Tibial artery (tissue), 4 donors: ENCODE measurements at regions not wholly inside any gene's neighbourhood (a gene's known extent, or its start where the extent isn't known, plus 50 kb on each side); places are given as distances from the start of the nearest gene placed in this dataset.
A peak's percentile ranks its signal among the peaks of the same experiment; 100 is the strongest.
"Not testable (repeated sequence)": the region's sequence is repeated elsewhere in the genome, so short reads cannot be mapped to it uniquely, and the experiment has no call there.

Experiments used
- DNase-seq, 2 donors: peaks; one replicate each; pipeline ENCODE4 v3.0.0-alpha.2; 2019
- H3K27ac ChIP-seq, 2 donors: fragments of 200-600 bp; sonication (generic) in 1 of 2; 1 replicate in 1 of 2; 2 replicates in 1 of 2; pipeline ENCODE4 v1.5.1; 2018 to 2019; ENCODE audit warnings: mild to moderate bottlenecking in 1 of 2
- H3K27me3 ChIP-seq, 2 donors: fragments of 200-600 bp; sonication (generic) in 1 of 2; one replicate each; pipeline versions ENCODE4 v1.5.1 to v1.6.0; 2016 to 2019
- H3K36me3 ChIP-seq, 3 donors: fragments of 200-600 bp; sonication (generic) in 2 of 3; one replicate each; pipeline ENCODE4 v1.5.1; 2016 to 2019; ENCODE audit warnings: mild to moderate bottlenecking in 2 of 3
- H3K4me1 ChIP-seq, 4 donors: fragments of 200-600 bp; sonication (generic) in 2 of 4; 1 replicate in 3 of 4; 2 replicates in 1 of 4; pipeline ENCODE4 v1.5.1; 2016 to 2019
- H3K4me3 ChIP-seq, 2 donors: fragments of 200-600 bp; sonication (generic) in 1 of 2; 1 replicate in 1 of 2; 2 replicates in 1 of 2; pipeline ENCODE4 v1.5.1; 2018 to 2019; ENCODE audit warnings: mild to moderate bottlenecking in 2 of 2
- H3K9me3 ChIP-seq, 3 donors: fragments of 200-600 bp; sonication (generic) in 1 of 3; one replicate each; pipeline ENCODE4 v1.5.1; 2016 to 2019
- intact Hi-C: fragments of 100-400 bp; cut with DNase I; formaldehyde crosslinking; loops from one replicate; pipeline ENCODE4 v1.15.0; 2023; ENCODE audit warnings: low total_unique reads
- TF ChIP-seq, protein P1 (sequence below), 2 experiments: fragments of 200-600 bp in 1 of 2; fragments of 450-650 bp in 1 of 2; IDR thresholded peaks; one replicate each; pipeline ENCODE4 v1.5.1; 2017 to 2019; ENCODE audit warnings: antibody characterized with exemption in 2 of 2, mild to moderate bottlenecking in 1 of 2, moderate library complexity in 1 of 2

DNA sequence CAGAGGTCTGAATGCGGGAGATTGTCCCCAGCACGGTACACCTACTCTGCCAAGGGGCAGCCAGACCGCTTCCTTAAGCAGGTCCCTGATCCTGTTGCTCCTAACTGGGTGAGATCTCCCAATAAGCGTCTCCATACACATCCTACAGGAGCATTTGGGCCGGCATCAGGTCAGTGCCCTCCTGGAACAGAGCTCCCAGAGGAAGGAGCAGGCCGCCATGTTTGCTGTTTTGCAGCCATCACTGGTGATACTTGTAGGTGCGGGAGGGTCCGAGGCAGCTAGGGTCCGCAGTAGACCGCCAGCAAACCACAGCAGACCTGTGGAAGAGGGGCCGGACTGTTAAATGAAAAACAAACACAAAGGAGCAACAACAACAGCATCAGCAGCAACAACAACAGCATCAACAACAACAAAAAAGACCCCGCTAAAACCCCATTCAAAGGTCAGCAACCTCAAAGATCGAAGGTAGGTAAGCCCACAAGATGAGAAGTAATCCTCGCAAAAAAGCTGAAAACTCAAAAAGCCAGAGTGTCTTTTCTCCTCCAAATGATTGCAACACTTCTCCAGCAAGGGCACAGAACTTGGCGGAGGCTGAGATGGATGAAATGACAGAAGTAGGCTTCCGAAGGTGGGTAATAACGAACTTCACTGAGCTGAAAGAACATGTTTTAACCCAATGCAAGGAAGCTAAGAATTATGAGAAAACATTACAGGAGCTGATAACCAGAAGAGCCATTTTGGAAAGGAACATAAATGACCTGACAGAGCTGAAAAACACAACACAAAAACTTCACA, 79.0 kb upstream of the CDH7 start:
- DNase-seq, result peak in 1 of 2 donors; percentile 19
- Histone ChIP-seq H3K27me3 (no peaks in the 10 kb centered on the region), H3K27ac (no peak overlapping the region), H3K9me3 (no peaks in the 10 kb centered on the region), H3K4me1 (no peaks in the 10 kb centered on the region), H3K4me3 (no peak overlapping the region), H3K36me3 (no peaks in the 10 kb centered on the region)
- TF ChIP-seq, protein P1, sequence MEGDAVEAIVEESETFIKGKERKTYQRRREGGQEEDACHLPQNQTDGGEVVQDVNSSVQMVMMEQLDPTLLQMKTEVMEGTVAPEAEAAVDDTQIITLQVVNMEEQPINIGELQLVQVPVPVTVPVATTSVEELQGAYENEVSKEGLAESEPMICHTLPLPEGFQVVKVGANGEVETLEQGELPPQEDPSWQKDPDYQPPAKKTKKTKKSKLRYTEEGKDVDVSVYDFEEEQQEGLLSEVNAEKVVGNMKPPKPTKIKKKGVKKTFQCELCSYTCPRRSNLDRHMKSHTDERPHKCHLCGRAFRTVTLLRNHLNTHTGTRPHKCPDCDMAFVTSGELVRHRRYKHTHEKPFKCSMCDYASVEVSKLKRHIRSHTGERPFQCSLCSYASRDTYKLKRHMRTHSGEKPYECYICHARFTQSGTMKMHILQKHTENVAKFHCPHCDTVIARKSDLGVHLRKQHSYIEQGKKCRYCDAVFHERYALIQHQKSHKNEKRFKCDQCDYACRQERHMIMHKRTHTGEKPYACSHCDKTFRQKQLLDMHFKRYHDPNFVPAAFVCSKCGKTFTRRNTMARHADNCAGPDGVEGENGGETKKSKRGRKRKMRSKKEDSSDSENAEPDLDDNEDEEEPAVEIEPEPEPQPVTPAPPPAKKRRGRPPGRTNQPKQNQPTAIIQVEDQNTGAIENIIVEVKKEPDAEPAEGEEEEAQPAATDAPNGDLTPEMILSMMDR (IDR thresholded peaks at IDR 0.05), result no peak
- intact Hi-C loops, result loop anchor here (10.0 kb wide), 1 partner anchor 63 kb away; no protein-coding TSS in a partner anchor

DNA sequence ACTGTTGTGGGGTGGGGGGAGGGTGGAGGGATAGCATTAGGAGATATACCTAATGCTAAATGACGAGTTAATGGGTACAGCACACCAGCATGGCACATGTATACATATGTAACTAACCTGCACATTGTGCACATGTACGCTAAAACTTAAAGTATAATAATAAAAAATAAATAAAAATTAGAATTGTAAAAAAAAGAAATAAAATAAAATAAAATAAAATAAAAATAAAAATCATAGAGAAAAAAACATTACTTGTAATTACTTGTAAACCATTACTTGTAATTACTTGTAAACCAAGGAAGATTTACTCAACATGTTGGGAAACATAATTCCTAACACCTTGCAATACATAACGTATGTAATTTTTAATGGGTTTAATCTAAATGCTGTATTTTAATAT, 80.7 kb upstream of the CDH7 start:
- not testable (repeated sequence) for H3K4me3 ChIP-seq, H3K4me1 ChIP-seq, H3K27me3 ChIP-seq, H3K9me3 ChIP-seq, DNase-seq, H3K27ac ChIP-seq, H3K36me3 ChIP-seq
- intact Hi-C loops, result loop anchor here (10.0 kb wide), 1 partner anchor 65 kb away; no protein-coding TSS in a partner anchor

DNA sequence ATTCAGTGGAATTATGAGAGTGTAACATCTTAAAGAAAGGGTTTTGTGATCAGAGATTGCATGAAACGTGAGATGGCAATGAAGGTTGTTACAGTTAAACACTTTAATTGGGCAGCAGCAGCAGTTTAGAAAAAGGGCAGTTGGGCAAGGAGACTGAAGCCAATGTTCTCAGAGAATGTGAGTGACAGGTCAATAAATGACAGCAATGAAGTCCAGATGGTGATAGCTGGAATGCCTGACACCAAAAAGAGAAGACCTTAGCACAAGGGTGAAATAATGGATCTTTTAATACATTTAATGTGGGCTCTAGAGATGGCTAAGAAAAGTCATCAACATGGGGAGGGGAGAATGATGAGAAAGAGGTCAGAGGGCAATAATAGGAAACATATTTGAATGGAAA, 89.4 kb upstream of the CDH7 start:
- TF ChIP-seq, protein P1 (IDR thresholded peaks at IDR 0.05), result no peak
- no peak for DNase-seq
- Histone ChIP-seq H3K4me3 (no peak overlapping the region), H3K9me3 (no peaks in the 10 kb centered on the region), H3K4me1 (no peaks in the 10 kb centered on the region), H3K27me3 (no peaks in the 10 kb centered on the region), H3K36me3 (no peaks in the 10 kb centered on the region), H3K27ac (no peak overlapping the region)
- intact Hi-C loops, result no loop called here

DNA sequence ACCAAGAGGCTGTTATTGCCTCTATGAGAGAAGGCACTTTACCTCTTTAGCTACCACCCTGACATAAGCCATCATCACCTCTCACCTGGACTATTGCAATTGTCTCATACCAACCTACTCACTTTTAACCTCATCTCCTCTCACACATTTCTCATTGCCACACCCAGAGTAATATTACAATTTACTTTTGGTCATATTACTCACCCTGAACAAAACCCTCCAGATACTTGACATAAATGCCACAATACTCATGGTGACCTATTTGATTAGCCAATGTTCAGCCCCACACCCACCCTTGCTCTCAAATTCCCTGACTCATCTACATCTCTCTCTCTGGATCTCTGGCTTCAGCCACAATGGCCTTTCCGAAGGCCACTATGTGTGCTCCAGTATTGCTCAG, 90.9 kb upstream of the CDH7 start:
- no peaks in the 10 kb centered on the region for H3K4me1 ChIP-seq
- H3K9me3 ChIP-seq, result no peaks in the 10 kb centered on the region
- no peaks in the 10 kb centered on the region for H3K36me3 ChIP-seq
- no peaks in the 10 kb centered on the region for H3K27me3 ChIP-seq
- no peak for DNase-seq
- H3K4me3 ChIP-seq, result no peak overlapping the region
- TF ChIP-seq, protein P1 (IDR thresholded peaks at IDR 0.05), result no peak
- no peak overlapping the region for H3K27ac ChIP-seq
- intact Hi-C loops, result no loop called here

DNA sequence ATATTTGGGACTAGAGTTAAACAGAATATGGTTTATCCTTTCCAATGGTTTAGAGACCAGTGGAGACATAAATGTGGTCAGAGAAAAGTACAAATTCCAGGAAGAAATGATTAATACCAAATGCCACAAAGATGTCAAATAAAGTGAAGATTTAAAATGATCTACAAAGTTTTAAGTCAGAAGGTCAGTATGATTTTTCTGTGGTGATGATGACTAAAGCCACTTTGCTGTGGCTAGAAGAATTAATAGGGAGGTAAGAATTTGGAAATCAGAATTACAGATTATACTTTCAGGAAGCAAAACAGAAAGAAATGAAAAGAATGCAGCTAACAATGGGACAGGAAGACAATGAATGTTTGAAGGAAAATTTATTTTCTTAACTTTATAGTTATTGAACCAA, 91.5 kb upstream of the CDH7 start:
- H3K4me3 ChIP-seq, result no peak overlapping the region
- TF ChIP-seq, protein P1 (IDR thresholded peaks at IDR 0.05), result no peak
- no peaks in the 10 kb centered on the region for H3K36me3 ChIP-seq
- H3K27ac ChIP-seq, result no peak overlapping the region
- no peaks in the 10 kb centered on the region for H3K4me1 ChIP-seq
- no peaks in the 10 kb centered on the region for H3K27me3 ChIP-seq
- intact Hi-C loops, result no loop called here
- no peaks in the 10 kb centered on the region for H3K9me3 ChIP-seq
- DNase-seq, result no peak

DNA sequence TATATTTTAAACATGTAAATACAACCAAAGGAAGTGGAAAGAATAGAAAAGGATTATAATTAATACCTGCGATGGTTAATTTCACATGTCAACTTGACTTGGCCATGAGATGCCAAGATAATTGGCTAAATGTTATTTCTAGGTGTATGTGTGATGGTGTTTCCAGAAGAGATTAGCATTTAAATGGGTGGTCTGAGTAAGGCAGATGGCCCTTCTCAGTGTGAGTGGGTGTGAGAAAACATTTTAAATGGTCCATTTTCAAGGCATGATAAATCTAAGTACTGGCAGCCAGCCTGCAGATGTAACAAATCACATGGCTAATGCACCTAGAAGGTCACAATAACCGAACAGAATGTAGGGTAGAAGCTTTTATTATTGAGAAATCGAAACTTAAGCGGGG, 99.6 kb upstream of the CDH7 start:
- intact Hi-C loops, result no loop called here
- Histone ChIP-seq H3K27me3 (no peaks in the 10 kb centered on the region), H3K4me3 (no peak overlapping the region), H3K27ac (no peak overlapping the region), H3K9me3 (no peaks in the 10 kb centered on the region), H3K4me1 (no peaks in the 10 kb centered on the region), H3K36me3 (no peaks in the 10 kb centered on the region)
- TF ChIP-seq, protein P1 (IDR thresholded peaks at IDR 0.05), result no peak
- DNase-seq, result no peak
